ENCODE measurements at regions not wholly inside any gene's neighbourhood (a gene's known extent, or its start where the extent isn't known, plus 50 kb on each side); places are given as distances from the start of the nearest gene placed in this dataset.

DNA sequence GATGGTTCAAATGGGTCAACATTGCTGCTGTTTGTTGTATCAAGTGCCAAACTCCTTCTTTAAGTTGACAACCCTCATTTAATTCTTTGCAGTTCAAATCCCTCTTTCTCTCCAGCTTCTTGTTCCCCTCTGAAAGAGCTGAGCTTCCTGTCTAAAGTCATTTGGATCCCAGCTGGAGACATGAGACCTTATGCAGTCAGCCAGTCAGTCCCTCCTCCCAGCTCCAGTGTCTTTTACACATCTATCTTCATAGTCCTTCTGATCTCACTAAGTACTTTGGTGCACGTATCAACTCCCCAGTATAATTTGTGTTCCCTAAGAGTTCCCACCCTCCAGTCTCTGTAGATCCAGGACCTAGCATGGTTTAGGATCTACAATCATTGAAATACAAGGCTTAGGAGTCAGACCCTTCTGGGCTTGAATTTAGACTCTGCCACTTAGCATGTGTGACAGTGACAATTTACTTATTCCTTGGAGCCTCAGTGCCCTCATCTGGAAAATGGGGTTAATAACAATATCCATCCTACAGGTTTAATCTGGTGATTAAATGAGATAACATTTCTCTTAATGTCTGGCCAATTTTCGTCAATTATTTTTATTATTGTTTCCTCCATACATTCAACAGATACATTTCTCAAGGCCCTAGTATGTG lies 102.8 kb upstream of the SEMA6D start:
- Mint-ChIP-seq H3K36me3 (ENCODE audit: low read depth) (no peaks in the 10 kb centered on the region), H3K4me1 (no peaks in the 10 kb centered on the region), H3K27me3 (peaks cover 5% of the 10 kb centered on the region), H3K27ac (no peak overlapping the region), H3K9me3 (no peaks in the 10 kb centered on the region), H3K4me3 (no peak overlapping the region)
- no peak for ATAC-seq
- DNase-seq = no peak

GRCh38 chr15:47616876-47617275 lies 100.4 kb upstream of the SEMA6D start:
- Mint-ChIP-seq H3K27me3 (no peaks in the 10 kb centered on the region), H3K4me3 (no peak overlapping the region), H3K9me3 (no peaks in the 10 kb centered on the region)

DNA sequence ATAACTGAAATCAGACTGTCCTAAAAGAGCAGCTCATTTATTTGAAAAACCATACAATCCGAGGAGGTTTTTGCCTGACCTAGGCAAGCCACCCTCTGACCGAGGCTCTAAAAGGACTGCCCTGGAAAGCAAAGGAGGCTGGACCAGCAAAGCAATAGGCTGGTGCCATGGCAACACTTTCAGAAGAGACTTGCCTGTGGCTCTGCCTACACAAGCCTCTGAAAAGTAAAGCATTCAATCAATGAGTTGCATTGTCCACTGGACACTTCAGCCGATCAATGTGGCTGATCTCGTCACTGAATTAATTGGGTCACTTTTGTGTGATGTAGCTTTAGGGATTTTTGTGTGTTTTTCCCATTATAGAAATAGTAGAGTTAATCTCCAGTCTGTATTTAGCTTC lies 99.1 kb upstream of the SEMA6D start:
- Mint-ChIP-seq H3K4me1 (no peaks in the 10 kb centered on the region), H3K36me3 (ENCODE audit: low read depth) (no peaks in the 10 kb centered on the region), H3K4me3 (no peak overlapping the region), H3K27ac (no peak overlapping the region), H3K9me3 (no peaks in the 10 kb centered on the region), H3K27me3 (no peaks in the 10 kb centered on the region)
- DNase-seq = no peak
- ATAC-seq = no peak

More at GRCh38 chr15:47616876-47617275, 100.4 kb upstream of the SEMA6D start:
- Mint-ChIP-seq H3K27ac (no peak overlapping the region), H3K4me1 (no peaks in the 10 kb centered on the region), H3K36me3 (ENCODE audit: low read depth) (no peaks in the 10 kb centered on the region)
- ATAC-seq = no peak
- no peak for DNase-seq

DNA sequence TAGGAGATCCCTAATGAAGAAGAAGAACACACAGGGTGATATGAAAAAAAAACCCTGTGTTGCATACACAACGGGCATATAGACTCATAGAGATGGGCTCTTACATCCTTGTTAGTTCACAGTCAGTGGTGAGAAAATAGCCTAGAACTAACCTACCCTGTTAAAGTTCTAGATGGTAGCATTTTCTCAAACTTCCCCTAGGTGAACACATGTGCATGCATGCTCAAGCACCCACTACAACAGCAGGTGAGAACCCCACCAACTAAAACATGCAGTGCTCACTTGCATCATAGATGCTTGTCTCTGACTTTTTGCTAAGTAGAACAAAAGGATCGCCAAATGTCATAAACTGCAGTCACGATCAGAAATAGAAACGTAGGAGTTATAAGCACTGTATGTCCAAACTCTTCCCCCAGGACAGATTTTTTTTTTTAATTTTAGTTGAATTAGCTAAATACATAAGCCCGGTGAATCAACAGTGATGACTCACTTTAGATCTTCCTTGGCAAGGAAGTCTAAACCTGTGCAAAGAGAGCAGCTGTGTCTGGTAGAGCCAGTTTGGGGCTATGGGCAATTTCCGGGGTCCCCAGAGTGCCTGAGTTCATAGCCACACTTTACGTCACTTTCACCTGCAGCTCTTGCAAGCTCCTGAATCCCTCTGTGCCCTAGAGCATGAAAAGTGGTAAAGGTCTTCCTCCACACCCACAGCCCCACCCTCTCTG lies 96.2 kb upstream of the SEMA6D start:
- no peak for ATAC-seq
- no peak for DNase-seq
- Mint-ChIP-seq H3K4me1 (no peaks in the 10 kb centered on the region), H3K27ac (no peak overlapping the region), H3K27me3 (no peaks in the 10 kb centered on the region), H3K4me3 (no peak overlapping the region), H3K36me3 (ENCODE audit: low read depth) (no peaks in the 10 kb centered on the region), H3K9me3 (no peaks in the 10 kb centered on the region)

DNA sequence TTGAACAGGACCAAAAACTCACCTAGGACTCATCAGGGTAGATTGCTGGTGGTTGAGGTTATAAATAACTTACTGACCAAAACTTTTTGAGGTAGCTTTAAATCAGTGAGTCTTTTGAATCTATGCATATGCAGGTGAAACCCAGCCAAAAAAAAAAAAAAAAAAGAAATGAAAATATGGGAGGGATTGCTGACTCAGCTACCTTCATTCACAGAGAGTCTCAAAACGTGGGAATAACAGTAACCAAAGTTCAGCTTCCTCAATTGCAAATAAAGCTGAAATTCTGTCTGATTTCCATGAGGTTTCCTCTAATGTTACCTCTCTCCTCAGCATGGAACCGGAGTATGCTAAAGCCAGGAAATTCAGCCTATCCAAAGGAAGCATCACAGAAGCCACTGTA lies 95.2 kb upstream of the SEMA6D start:
- ATAC-seq = no peak
- Mint-ChIP-seq H3K36me3 (ENCODE audit: low read depth) (no peaks in the 10 kb centered on the region), H3K4me3 (no peak overlapping the region), H3K27ac (no peak overlapping the region), H3K9me3 (no peaks in the 10 kb centered on the region), H3K4me1 (no peaks in the 10 kb centered on the region), H3K27me3 (no peaks in the 10 kb centered on the region)
- no peak for DNase-seq

GRCh38 chr15:47624503-47624902 lies 92.8 kb upstream of the SEMA6D start:
- Mint-ChIP-seq H3K4me3 (no peak overlapping the region), H3K27ac (no peak overlapping the region), H3K27me3 (no peaks in the 10 kb centered on the region), H3K36me3 (ENCODE audit: low read depth) (no peaks in the 10 kb centered on the region), H3K4me1 (no peaks in the 10 kb centered on the region), H3K9me3 (no peaks in the 10 kb centered on the region)
- no peak for DNase-seq
- no peak for ATAC-seq

DNA sequence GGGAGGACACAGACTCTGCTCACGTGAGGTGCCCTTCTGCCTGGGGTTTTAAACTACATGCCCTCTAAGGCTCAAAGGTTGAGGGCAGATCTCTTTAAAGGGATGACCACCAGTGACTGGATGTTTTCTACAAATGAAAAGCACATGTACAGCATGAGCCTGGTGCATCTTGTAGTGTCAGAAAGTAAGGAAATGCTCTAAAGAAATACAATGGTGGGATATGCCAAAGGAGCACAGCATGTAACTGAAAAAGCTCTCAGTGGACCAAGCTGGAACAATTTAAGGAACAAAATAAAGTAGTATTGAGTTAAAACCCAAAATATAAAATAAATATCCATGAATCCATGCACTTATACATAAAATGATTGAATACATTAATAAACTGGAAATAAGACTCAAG lies 78.3 kb upstream of the SEMA6D start:
- Mint-ChIP-seq H3K4me3 (no peak overlapping the region), H3K27ac (no peak overlapping the region), H3K9me3 (no peaks in the 10 kb centered on the region), H3K36me3 (ENCODE audit: low read depth) (no peaks in the 10 kb centered on the region), H3K27me3 (peaks cover 2% of the 10 kb centered on the region), H3K4me1 (no peaks in the 10 kb centered on the region)
- DNase-seq (no peak), ATAC-seq (no peak)

GRCh38 chr15:47640079-47640478 lies 77.2 kb upstream of the SEMA6D start:
- Mint-ChIP-seq H3K27me3 (peaks cover 2% of the 10 kb centered on the region), H3K9me3 (no peaks in the 10 kb centered on the region), H3K4me1 (no peaks in the 10 kb centered on the region), H3K36me3 (ENCODE audit: low read depth) (no peaks in the 10 kb centered on the region), H3K4me3 (no peak overlapping the region), H3K27ac (no peak overlapping the region)
- DNase-seq (no peak), ATAC-seq (no peak)

GRCh38 chr15:47640901-47641300 lies 76.4 kb upstream of the SEMA6D start:
- Mint-ChIP-seq H3K27ac (no peak overlapping the region), H3K4me3 (no peak overlapping the region), H3K4me1 (no peaks in the 10 kb centered on the region), H3K36me3 (ENCODE audit: low read depth) (no peaks in the 10 kb centered on the region), H3K9me3 (no peaks in the 10 kb centered on the region), H3K27me3 (peaks cover 2% of the 10 kb centered on the region)
- DNase-seq (no peak), ATAC-seq (no peak)

GRCh38 chr15:47644722-47645121 lies 72.6 kb upstream of the SEMA6D start:
- H3K27ac Mint-ChIP-seq = no peak overlapping the region
- H3K4me1 Mint-ChIP-seq = no peaks in the 10 kb centered on the region
- ATAC-seq = peak; percentile 68
- no peaks in the 10 kb centered on the region for H3K9me3 Mint-ChIP-seq
- no peak for DNase-seq
- no peaks in the 10 kb centered on the region for H3K36me3 Mint-ChIP-seq (ENCODE audit: low read depth)
- peaks cover 2% of the 10 kb centered on the region for H3K27me3 Mint-ChIP-seq
- H3K4me3 Mint-ChIP-seq = no peak overlapping the region

DNA sequence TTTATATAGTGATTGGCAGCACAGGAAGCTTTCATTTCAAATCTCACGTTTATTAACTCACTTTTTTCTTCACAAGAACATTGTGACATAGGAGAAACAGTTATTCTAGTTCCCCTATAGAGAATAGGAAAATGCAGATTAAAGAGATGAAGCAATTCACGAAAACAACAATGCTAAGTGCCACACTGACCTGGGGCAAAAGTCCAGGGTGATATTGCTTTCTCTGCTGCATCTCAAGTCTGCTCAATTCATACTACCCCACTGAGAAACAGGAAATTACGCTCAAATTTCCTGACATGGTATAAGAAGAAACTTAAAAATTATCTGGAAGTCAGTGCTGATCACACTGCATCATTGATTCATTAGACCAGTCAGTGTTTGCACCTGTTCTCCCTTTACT lies 66.7 kb upstream of the SEMA6D start:
- no peaks in the 10 kb centered on the region for H3K36me3 Mint-ChIP-seq (ENCODE audit: low read depth)
- H3K9me3 Mint-ChIP-seq = no peaks in the 10 kb centered on the region
- no peak for ATAC-seq
- no peak overlapping the region for H3K27ac Mint-ChIP-seq
- no peak overlapping the region for H3K4me3 Mint-ChIP-seq
- H3K27me3 Mint-ChIP-seq = no peaks in the 10 kb centered on the region
- no peaks in the 10 kb centered on the region for H3K4me1 Mint-ChIP-seq
- DNase-seq = no peak

DNA sequence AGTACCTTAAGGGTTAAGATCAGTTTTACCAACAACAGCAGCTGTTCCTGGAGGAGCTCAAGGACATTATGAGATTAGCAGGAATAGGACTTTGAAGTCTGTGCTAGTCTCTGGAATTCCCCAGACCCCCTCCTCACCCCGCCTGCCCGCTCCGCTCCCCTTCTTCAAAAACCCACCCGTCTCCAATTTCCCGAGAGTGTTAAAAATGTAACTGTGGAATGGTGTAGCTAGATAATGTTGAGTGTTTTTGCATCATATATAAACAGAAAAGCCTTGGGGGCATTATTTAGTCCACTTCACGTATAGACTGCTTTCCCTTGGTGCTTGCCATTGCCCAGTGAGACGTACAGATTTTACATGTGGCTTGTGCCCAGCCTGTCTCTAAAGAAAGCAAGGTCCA lies 65.0 kb upstream of the SEMA6D start:
- no peaks in the 10 kb centered on the region for H3K4me1 Mint-ChIP-seq
- H3K27ac Mint-ChIP-seq = no peak overlapping the region
- H3K27me3 Mint-ChIP-seq = no peaks in the 10 kb centered on the region
- H3K4me3 Mint-ChIP-seq = no peak overlapping the region
- no peak for ATAC-seq
- no peaks in the 10 kb centered on the region for H3K36me3 Mint-ChIP-seq (ENCODE audit: low read depth)
- no peaks in the 10 kb centered on the region for H3K9me3 Mint-ChIP-seq
- DNase-seq = no peak

DNA sequence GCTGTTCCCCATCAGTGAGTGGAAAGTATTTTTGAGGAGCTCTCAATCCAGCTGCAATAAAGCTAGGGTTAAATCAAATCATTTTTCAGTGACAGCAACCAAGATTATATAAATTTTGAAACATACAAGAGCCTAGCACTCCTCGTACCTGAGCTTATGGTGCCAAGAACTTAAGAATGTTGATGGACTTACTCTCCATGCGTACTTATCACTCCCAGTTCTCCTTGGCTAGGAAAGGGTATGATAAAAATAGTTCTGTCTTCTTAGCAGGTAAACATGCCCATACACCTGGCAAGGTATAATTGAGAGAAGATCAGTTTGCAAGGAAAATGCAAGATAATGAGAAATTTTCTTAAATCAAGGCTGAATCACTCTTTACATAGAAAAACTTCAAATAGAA lies 64.5 kb upstream of the SEMA6D start:
- H3K4me1 Mint-ChIP-seq = no peaks in the 10 kb centered on the region
- H3K27ac Mint-ChIP-seq = no peak overlapping the region
- H3K36me3 Mint-ChIP-seq (ENCODE audit: low read depth) = no peaks in the 10 kb centered on the region
- H3K9me3 Mint-ChIP-seq = no peaks in the 10 kb centered on the region
- H3K27me3 Mint-ChIP-seq = no peaks in the 10 kb centered on the region
- ATAC-seq (no peak), DNase-seq (no peak)
- no peak overlapping the region for H3K4me3 Mint-ChIP-seq

DNA sequence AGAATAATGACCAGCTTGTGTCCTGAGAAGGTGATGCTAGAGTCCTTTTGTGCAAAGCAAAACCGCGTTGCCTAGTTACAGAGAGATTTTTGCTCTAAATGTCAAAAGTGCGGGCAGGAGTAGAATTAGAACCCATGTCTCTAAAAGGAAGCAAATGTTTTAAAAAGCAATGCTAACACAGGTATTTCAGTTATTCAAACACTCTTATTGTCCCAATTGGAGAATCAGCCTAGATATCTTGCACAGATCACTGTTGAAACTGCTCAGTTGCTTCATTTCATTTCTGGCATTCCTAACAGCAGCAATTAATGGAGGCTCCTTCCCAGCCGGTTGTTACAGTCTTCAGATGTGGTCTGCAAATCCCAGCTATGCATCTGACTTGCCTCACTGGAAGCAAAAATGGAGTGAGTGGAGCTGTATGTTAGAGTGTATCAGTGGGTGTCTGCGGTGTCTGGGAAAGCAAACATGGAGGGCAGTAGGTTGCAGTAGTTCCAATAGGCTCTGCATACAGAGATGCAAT lies 55.6 kb upstream of the SEMA6D start:
- Mint-ChIP-seq H3K9me3 (no peaks in the 10 kb centered on the region), H3K4me1 (no peaks in the 10 kb centered on the region), H3K27ac (no peak overlapping the region), H3K36me3 (ENCODE audit: low read depth) (no peaks in the 10 kb centered on the region), H3K27me3 (no peaks in the 10 kb centered on the region), H3K4me3 (no peak overlapping the region)
- DNase-seq (no peak), ATAC-seq (no peak)

DNA sequence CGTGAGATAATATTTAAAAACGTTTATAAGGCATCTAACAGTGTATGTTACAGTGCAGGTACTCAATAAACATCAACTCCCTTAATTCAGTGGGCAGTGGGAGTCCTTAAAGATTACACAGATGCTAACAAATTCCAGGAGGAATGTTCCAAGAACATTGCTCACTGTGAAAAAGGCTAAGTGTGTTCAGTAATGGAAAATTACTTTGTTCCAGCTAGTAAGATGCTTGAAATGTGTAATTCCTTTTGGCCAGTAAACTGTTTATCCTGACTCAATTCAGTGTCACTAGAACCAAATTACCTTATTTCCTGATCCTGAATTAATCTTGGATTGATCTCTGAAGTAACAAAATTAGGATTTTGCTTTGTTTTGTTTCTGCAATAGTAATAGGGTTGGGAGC lies 54.2 kb upstream of the SEMA6D start:
- no peaks in the 10 kb centered on the region for H3K36me3 Mint-ChIP-seq (ENCODE audit: low read depth)

More for the DNA sequence above, 54.2 kb upstream of the SEMA6D start:
- ATAC-seq (no peak), DNase-seq (no peak)
- Mint-ChIP-seq H3K9me3 (no peaks in the 10 kb centered on the region), H3K4me3 (no peak overlapping the region), H3K27me3 (no peaks in the 10 kb centered on the region), H3K4me1 (no peaks in the 10 kb centered on the region), H3K27ac (no peak overlapping the region)

All from activated naive CD8-positive, alpha-beta T cell treated with anti-CD3 and anti-CD28 coated beads, Interleukin-2, amount 50 U/mL, for 24 hours (primary cell).